ENCODE measurements at regions not wholly inside any gene's neighbourhood (a gene's known extent, or its start where the extent isn't known, plus 50 kb on each side); places are given as distances from the start of the nearest gene placed in this dataset.
"Not testable (repeated sequence)": the region's sequence is repeated elsewhere in the genome, so short reads cannot be mapped to it uniquely, and the experiment has no call there.

DNA sequence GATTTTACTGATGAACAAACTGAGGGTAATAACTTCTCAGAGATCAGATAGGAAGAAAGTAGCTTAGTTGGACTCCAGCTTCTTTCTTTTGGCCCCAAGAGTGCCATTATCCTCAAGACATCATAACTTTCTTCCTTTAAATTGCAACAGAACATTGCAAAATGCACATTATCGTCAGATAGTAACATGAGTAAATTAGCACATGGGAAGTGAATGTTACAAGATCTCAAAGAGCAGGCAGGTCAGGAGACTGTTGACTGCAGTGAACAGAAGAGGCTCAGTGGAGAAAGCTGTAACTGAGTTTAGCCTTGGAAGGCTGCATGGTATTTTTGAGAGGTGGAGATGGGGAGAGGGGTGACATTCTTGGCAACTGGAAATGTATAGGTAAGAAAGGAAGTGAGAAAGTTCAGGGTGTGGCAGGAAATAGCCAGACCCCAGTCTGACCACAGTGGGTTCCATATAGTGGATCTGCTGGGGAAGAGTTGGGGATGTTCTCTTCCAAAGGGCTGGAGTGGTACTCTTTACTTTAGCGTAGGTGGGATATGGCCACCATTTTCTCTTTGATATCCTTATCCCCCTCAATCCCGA is 307.7 kb downstream of the RPLP1 start:
- H3K4me3 ChIP-seq (ENCODE audit: low read depth, low read length) = no peak overlapping the region
- TF ChIP-seq, protein P1, sequence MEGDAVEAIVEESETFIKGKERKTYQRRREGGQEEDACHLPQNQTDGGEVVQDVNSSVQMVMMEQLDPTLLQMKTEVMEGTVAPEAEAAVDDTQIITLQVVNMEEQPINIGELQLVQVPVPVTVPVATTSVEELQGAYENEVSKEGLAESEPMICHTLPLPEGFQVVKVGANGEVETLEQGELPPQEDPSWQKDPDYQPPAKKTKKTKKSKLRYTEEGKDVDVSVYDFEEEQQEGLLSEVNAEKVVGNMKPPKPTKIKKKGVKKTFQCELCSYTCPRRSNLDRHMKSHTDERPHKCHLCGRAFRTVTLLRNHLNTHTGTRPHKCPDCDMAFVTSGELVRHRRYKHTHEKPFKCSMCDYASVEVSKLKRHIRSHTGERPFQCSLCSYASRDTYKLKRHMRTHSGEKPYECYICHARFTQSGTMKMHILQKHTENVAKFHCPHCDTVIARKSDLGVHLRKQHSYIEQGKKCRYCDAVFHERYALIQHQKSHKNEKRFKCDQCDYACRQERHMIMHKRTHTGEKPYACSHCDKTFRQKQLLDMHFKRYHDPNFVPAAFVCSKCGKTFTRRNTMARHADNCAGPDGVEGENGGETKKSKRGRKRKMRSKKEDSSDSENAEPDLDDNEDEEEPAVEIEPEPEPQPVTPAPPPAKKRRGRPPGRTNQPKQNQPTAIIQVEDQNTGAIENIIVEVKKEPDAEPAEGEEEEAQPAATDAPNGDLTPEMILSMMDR (IDR thresholded peaks at IDR 0.05; ENCODE audit: low read depth, low read length) = no peak

DNA sequence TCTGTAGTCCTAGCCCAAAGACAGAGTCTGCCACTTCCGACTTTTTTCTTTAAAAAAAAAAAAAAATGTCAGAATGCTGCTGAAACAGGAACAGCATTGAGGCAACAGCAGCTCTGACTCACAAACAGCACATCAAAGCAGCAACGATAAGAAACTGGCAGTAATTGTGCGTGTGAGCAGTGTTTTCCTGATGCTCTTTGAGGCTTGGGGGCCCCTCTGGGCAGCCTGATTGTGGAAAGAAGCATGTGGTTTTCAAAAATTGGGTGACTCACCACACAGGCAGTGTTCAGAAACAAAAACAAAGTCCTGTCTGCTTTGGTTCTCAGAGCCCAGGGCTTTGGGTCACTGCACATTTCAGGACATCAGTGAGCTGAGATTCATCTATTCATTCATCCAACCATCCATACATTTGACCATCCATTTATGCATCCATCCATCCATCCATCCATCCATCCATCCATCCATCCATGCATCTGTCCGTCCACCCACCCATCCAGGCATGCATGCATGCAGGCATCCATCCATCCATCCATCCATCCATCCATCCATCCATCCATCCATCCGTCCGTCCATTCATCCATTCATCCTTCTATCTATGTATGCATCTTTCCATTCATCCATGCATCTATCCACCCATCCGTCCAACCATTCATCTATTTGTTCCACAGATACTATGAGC is 308.4 kb downstream of the RPLP1 start:
- no peak overlapping the region for H3K4me3 ChIP-seq (ENCODE audit: low read depth, low read length)
- TF ChIP-seq, protein P1 (IDR thresholded peaks at IDR 0.05; ENCODE audit: low read depth, low read length) = no peak

DNA sequence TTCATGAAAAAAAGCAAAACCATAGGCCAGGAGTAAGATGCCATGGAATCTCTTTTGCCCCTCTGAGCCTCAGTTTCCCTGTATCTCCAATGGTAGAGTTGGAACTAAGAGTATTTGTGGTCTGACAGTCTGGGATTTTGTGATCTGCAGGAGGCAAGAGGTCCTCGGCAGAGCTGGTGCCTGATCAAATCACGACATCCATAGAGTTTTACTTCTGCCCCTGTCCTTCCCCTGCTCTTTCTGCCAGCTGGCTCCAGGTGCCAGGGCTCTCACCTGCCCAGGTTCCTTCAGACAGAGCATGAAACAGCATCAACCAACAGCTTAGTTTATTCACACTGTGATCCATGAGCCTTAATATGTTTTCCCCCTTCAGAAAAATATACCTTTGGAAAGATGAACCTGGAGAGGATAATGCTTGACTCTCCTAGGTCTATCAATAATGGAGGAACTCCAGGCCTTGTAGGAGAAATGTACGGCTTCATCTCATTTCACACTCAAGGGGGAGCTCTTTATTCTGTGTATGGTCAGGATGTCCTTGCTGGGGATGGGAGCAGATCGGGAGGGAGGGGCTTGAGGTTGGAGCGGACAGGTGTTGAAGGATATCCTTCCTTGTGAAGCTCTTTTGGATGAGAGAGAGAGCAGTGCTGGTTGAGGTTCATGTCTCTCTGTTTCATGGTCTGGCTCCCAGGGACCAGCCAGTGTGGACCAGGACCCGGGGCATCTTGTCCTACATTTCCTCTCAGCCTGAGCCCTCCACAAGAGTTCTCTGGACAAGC is 309.9 kb downstream of the RPLP1 start:
- TF ChIP-seq, protein P1 (IDR thresholded peaks at IDR 0.05; ENCODE audit: low read depth, low read length) = no peak
- no peak overlapping the region for H3K4me3 ChIP-seq (ENCODE audit: low read depth, low read length)

DNA sequence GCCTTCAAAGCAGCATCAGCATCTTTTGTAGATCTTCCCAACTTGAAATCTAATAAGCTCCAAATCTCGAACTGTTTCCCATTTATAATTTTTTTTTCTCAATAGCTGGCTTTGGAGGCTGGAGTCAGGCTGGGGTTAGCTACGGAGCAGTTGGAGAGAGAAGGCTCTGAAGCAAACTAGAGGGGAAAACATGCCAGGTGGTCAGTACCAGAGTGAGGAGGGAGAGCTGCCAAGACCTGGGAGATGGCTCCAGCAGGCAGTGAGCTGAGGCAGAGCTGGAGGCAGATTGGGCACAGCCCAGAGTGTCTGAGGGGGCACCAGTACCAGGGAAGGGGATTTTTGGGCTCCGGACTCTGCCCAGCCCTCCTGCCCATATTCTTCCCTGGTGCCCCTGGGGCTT is 311.2 kb downstream of the RPLP1 start:
- H3K4me3 ChIP-seq (ENCODE audit: low read depth, low read length) = no peak overlapping the region
- TF ChIP-seq, protein P1 (IDR thresholded peaks at IDR 0.05; ENCODE audit: low read depth, low read length) = no peak

DNA sequence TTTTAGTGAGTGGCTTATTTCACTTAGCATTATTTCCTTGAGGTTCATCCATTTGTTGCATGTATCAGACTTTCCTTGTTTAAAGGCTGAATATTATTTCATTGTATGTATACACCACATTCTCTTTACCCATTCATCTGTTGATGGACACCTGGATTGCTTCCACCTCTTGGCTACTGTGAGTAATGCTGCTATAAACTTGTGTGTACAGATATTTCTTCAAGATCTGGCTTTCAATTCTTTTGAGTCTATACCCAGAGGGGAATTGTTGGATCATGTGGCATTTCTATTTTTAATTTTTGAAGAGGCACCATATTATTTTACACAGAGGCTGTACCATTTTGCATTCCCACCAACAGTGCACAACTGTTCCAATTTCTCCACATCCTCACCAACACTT is 313.5 kb downstream of the RPLP1 start:
- H3K4me3 ChIP-seq (ENCODE audit: low read depth, low read length) = no peak overlapping the region
- TF ChIP-seq, protein P1 (IDR thresholded peaks at IDR 0.05; ENCODE audit: low read depth, low read length) = no peak

DNA sequence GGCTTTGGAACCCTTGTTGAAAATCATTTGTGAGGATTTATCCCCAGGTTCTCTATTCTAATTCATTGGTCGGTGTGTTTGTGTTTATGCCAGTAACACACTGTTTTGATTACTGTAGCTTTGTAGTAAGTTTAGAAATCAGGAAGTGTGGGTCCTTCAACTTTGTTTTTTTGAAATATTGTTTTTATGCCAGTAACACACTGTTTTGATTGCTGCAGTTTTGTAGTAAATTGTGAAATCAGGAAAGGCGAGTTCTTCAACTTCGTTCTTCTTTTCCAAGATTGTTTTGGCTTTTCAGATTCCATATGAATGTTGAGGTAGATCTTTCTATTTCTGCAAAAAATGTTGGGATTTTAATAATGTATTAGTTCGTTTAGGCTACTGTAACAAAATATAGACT is 314.6 kb downstream of the RPLP1 start:
- H3K4me3 ChIP-seq (ENCODE audit: low read depth, low read length) = no peak overlapping the region
- TF ChIP-seq, protein P1 (IDR thresholded peaks at IDR 0.05; ENCODE audit: low read depth, low read length) = no peak

DNA sequence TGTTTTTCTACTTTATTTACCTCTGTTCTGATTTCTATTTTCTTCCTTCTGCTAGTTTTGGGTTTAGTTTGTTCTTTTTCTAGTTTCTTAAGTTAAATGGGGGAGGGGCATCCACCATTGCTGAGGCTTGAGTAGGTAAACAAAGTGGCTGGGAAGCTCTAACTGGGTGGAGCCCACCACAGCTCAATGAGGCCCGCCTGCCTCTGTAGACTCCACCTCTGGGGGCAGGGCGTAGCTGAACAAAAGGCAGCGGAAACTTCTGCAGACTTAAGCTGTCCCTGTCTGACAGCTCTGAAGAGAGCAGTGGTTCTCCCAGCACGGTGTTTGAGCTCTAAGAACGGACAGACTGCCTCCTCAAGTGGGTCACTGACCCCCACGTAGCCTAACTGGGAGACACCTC is 316.7 kb downstream of the RPLP1 start:
- H3K4me3 ChIP-seq (ENCODE audit: low read depth, low read length) = not testable (repeated sequence)

DNA sequence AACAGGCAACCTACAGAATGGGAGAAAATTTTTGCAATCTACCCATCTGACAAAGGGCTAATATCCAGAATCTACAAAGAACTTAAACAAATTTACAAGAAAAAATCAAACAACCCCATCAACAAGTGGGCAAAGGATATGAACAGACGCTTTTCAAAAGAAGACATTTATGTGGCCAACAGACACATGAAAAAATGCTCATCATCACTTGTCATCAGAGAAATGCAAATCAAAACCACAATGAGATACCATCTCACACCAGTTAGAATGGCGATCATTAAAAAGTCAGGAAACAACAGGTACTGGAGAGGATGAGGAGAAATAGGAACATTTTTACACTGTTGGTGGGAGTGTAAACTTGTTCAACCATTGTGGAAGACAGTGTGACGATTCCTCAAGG is 321.6 kb downstream of the RPLP1 start:
- not testable (repeated sequence) for H3K4me3 ChIP-seq (ENCODE audit: low read depth, low read length)

DNA sequence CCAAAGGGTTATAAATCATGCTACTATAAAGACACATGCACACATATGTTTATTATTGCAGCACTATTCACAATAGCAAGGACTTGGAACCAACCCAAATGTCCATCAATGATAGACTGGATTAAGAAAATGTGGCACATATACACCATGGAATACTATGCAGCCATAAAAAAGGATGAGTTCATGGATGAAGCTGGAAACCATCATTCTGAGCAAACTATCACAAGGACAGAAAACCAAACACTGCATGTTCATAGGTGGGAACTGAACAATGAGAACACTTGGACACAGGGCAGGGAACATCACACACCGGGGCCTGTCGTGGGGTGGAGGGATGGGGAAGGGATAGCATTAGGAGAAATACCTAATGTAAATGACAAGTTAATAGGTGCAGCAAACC is 322.1 kb downstream of the RPLP1 start:
- H3K4me3 ChIP-seq (ENCODE audit: low read depth, low read length) = not testable (repeated sequence)
